ENCODE measurements at regions not wholly inside any gene's neighbourhood (a gene's known extent, or its start where the extent isn't known, plus 50 kb on each side); places are given as distances from the start of the nearest gene placed in this dataset.

DNA sequence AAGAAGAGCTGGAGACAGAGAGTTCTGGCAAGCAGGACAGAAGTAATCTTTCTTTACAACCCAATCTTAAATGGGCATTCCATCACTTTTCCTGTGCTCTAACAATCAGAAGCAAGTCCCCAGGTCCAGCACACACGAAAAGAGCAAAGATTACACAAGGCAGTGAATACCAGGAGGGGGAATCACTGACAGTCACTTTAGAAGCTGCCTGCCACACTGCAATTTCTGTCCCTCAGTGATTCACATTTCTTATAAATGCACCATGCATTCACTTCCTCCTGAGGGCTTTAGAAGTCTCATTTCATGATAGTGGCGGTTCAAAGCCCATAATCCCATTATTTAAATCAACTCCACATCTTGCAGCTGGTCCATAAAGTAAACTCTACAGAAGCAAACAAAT is 362.5 kb downstream of the POM121L12 start (continued):
- TF ChIP-seq TEAD2 (CRISPR knock-in tag; IDR thresholded peaks at IDR 0.05) (no peak), NCOA1 (CRISPR knock-in tag; IDR thresholded peaks at IDR 0.05) (no peak), ZNF562 (CRISPR knock-in tag; IDR thresholded peaks at IDR 0.05; ENCODE audit: borderline replicate concordance) (no peak), ZNF34 (CRISPR knock-in tag; IDR thresholded peaks at IDR 0.05; ENCODE audit: borderline replicate concordance) (no peak), CAMTA2 (CRISPR knock-in tag; IDR thresholded peaks at IDR 0.05; ENCODE audit: borderline replicate concordance) (no peak), ZNF530 (CRISPR knock-in tag; IDR thresholded peaks at IDR 0.05; ENCODE audit: low read depth) (no peak)
- TF ChIP-seq, protein P1, sequence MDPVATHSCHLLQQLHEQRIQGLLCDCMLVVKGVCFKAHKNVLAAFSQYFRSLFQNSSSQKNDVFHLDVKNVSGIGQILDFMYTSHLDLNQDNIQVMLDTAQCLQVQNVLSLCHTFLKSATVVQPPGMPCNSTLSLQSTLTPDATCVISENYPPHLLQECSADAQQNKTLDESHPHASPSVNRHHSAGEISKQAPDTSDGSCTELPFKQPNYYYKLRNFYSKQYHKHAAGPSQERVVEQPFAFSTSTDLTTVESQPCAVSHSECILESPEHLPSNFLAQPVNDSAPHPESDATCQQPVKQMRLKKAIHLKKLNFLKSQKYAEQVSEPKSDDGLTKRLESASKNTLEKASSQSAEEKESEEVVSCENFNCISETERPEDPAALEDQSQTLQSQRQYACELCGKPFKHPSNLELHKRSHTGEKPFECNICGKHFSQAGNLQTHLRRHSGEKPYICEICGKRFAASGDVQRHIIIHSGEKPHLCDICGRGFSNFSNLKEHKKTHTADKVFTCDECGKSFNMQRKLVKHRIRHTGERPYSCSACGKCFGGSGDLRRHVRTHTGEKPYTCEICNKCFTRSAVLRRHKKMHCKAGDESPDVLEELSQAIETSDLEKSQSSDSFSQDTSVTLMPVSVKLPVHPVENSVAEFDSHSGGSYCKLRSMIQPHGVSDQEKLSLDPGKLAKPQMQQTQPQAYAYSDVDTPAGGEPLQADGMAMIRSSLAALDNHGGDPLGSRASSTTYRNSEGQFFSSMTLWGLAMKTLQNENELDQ (CRISPR knock-in tag; IDR thresholded peaks at IDR 0.05; ENCODE audit: borderline replicate concordance) = no peak
- TF ChIP-seq, protein P2, sequence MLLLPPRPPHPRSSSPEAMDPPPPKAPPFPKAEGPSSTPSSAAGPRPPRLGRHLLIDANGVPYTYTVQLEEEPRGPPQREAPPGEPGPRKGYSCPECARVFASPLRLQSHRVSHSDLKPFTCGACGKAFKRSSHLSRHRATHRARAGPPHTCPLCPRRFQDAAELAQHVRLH (CRISPR knock-in tag; IDR thresholded peaks at IDR 0.05; ENCODE audit: borderline replicate concordance, low read depth) = no peak
- TF ChIP-seq, protein P3, sequence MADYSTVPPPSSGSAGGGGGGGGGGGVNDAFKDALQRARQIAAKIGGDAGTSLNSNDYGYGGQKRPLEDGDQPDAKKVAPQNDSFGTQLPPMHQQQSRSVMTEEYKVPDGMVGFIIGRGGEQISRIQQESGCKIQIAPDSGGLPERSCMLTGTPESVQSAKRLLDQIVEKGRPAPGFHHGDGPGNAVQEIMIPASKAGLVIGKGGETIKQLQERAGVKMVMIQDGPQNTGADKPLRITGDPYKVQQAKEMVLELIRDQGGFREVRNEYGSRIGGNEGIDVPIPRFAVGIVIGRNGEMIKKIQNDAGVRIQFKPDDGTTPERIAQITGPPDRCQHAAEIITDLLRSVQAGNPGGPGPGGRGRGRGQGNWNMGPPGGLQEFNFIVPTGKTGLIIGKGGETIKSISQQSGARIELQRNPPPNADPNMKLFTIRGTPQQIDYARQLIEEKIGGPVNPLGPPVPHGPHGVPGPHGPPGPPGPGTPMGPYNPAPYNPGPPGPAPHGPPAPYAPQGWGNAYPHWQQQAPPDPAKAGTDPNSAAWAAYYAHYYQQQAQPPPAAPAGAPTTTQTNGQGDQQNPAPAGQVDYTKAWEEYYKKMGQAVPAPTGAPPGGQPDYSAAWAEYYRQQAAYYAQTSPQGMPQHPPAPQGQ (CRISPR knock-in tag; IDR thresholded peaks at IDR 0.05; ENCODE audit: borderline replicate concordance) = no peak

DNA sequence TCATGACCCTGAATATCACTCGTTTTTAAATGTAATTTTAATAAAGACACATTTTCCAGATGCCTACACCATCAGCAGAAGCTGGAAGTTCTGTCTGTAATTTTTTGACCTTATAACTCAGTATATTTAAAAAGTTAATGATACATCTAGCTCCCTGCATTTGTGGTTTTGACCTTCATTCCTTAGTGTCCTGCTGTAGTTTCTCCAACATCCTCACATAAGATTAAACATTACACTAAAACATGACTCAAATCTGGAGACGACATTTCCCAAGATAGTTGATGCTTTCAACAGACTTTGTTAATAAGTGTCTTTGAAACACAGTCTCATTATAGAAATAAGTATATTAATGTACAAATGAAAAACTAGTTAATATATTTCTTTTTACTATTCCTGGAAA is 363.1 kb downstream of the POM121L12 start:
- BruUV-seq (replicated peaks) = no TSS peak
- ATAC-seq (no peak), FAIRE-seq (no peak), DNase-seq (ENCODE audit: low spot score) (no peak)
- H3K9me3 ChIP-seq (ENCODE audit: low read length) = peaks cover 61% of the 10 kb centered on the region
- CTCF ChIA-PET (ENCODE audit: low intra/inter-chr PET ratio, low total read pairs) = no interaction called here
- no peak overlapping the region for H3K9ac ChIP-seq (ENCODE audit: insufficient read depth, low read depth, low read length)
- H3K4me2 ChIP-seq (ENCODE audit: low read depth, low read length) = no peak overlapping the region
- no peaks in the 10 kb centered on the region for H4K20me1 ChIP-seq (ENCODE audit: insufficient read depth, low read length)
- POLR2A ChIA-PET = no interaction called here
- intact Hi-C loops (cut with micrococcal nuclease; ENCODE audit: unreplicated experiment) (no loop called here), in situ Hi-C loops (cut with HindIII; ENCODE audit: extremely low pct_ligation_motif_present, low pct_unique_long_range_greater_than_20kb) (no loop called here)
- no peaks in the 10 kb centered on the region for H3K4me1 ChIP-seq (ENCODE audit: insufficient read depth, low read length)
- H2AFZ ChIP-seq (ENCODE audit: low read length) = no peak overlapping the region
- H3K36me3 ChIP-seq (replicated peaks in 1 of 2; ENCODE audit: control insufficient read depth in 1 of 2, insufficient read depth in 2 of 2, low read length in 2 of 2) = no peaks in the 10 kb centered on the region
- WGBS (ENCODE audit: low lambda C conversion rate) = 29% methylated on average over 2 of the region's 2 CpGs
- H3K79me2 ChIP-seq (ENCODE audit: insufficient read depth, low read length) = no peaks in the 10 kb centered on the region
- no peak overlapping the region for H3K4me3 ChIP-seq (replicated peaks in 1 of 3; ENCODE audit: insufficient read depth in 1 of 3, low read depth in 2 of 3, low read length in 3 of 3)
- no peaks in the 10 kb centered on the region for H3K27me3 ChIP-seq (ENCODE audit: control insufficient read depth in 1 of 2, insufficient read depth in 2 of 2, low read length in 2 of 2)
- H3K27ac ChIP-seq (ENCODE audit: extremely low read length, insufficient read depth, low read length) = no peak overlapping the region
- TF ChIP-seq TP53 (CRISPR knock-in tag; conservative IDR thresholded peaks at IDR 0.05) (no peak), NR2F6 (IDR thresholded peaks at IDR 0.05) (no peak), NR2F6 (CRISPR knock-in tag; IDR thresholded peaks at IDR 0.05) (no peak), ZNF350 (CRISPR knock-in tag; IDR thresholded peaks at IDR 0.05; ENCODE audit: borderline replicate concordance, low read depth) (no peak), ZNF530 (CRISPR knock-in tag; IDR thresholded peaks at IDR 0.05; ENCODE audit: low read depth) (no peak), GLI4 (CRISPR knock-in tag; IDR thresholded peaks at IDR 0.05; ENCODE audit: borderline replicate concordance) (no peak), MAFG (CRISPR knock-in tag; IDR thresholded peaks at IDR 0.05) (no peak)
- TF ChIP-seq, protein P4, sequence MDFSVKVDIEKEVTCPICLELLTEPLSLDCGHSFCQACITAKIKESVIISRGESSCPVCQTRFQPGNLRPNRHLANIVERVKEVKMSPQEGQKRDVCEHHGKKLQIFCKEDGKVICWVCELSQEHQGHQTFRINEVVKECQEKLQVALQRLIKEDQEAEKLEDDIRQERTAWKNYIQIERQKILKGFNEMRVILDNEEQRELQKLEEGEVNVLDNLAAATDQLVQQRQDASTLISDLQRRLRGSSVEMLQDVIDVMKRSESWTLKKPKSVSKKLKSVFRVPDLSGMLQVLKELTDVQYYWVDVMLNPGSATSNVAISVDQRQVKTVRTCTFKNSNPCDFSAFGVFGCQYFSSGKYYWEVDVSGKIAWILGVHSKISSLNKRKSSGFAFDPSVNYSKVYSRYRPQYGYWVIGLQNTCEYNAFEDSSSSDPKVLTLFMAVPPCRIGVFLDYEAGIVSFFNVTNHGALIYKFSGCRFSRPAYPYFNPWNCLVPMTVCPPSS (IDR thresholded peaks at IDR 0.05) = no peak
- TF ChIP-seq, protein P5, sequence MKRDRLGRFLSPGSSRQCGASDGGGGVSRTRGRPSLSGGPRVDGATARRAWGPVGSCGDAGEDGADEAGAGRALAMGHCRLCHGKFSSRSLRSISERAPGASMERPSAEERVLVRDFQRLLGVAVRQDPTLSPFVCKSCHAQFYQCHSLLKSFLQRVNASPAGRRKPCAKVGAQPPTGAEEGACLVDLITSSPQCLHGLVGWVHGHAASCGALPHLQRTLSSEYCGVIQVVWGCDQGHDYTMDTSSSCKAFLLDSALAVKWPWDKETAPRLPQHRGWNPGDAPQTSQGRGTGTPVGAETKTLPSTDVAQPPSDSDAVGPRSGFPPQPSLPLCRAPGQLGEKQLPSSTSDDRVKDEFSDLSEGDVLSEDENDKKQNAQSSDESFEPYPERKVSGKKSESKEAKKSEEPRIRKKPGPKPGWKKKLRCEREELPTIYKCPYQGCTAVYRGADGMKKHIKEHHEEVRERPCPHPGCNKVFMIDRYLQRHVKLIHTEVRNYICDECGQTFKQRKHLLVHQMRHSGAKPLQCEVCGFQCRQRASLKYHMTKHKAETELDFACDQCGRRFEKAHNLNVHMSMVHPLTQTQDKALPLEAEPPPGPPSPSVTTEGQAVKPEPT (CRISPR knock-in tag; IDR thresholded peaks at IDR 0.05; ENCODE audit: low read depth) = no peak

Measured in HepG2 (cell line).